SKM-1 (cell line): ENCODE measurements at regions not wholly inside any gene's neighbourhood (a gene's known extent, or its start where the extent isn't known, plus 50 kb on each side); places are given as distances from the start of the nearest gene placed in this dataset.
A peak's percentile ranks its signal among the peaks of the same experiment; 100 is the strongest.
"Not testable (repeated sequence)": the region's sequence is repeated elsewhere in the genome, so short reads cannot be mapped to it uniquely, and the experiment has no call there.

Experiments
- DNase-seq: peaks from one replicate; lab custom pipeline; 2025; ENCODE audit not compliant: unreplicated experiment; lab: John Stamatoyannopoulos, UW

DNA sequence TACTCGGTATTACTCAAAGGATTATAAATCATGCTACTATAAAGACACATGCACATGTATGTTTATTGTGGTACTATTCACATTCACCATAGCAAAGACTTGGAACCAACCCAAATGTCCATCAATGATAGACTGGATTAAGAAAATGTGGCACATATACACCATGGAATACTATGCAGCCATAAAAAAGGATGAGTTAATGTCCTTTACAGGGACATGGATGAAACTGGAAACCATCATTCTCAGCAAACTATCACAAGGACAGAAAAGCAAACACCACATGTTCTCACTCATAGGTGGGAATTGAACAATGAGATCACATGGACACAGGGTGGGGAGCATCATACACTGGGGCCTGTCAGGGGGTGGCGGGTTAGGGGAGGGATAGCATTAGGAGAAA is 130.5 kb upstream of the SLC1A3 start:
- not testable (repeated sequence) for DNase-seq

- DNase-seq: no peak
Observed at GRCh38 chr5:36478646-36479317, 127.6 kb upstream of the SLC1A3 start.

- no peak for DNase-seq
Observed at GRCh38 chr5:36481454-36482120, 124.8 kb upstream of the SLC1A3 start.

GRCh38 chr5:36482812-36483211 is 123.6 kb upstream of the SLC1A3 start:
- no peak for DNase-seq

DNA sequence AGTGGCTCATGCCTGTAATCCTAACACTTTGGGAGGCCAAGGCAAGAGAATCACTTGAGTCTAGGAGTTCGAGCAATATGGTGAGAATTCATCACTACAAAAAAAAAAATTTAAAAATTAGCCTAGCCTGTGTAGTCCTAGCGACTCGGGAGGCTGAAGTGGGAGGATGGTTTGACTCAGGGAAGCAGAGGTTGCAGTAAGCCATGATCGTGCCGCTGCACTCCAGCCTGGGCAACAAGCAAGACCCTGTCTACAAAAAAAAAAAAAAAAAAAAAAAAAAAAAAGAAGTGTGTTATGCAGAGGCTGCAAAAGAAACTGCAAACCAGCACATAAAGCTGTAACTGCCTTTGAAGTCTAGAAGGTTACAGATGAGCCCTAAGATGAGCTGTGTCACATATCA is 116.9 kb upstream of the SLC1A3 start:
- no peak for DNase-seq

DNA sequence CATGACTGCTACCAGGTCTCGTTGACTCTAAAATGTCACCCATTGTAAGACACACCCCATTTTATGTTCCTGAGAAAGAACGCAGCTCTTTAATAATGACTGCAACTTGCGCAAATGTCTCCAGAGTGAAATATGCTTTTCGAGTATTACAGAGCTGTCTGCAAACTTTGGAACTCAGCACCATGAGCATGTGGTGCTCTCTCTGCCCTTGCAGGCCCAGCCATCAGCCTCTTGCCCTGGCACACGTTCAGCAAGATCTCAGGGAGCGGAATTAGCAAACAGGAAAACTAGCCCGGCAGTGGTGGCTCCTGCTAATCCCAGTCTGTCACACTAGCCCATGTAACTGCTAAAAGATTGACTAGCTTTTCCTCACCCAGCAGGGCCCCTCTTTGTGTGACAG is 114.5 kb upstream of the SLC1A3 start:
- DNase-seq: no peak

DNA sequence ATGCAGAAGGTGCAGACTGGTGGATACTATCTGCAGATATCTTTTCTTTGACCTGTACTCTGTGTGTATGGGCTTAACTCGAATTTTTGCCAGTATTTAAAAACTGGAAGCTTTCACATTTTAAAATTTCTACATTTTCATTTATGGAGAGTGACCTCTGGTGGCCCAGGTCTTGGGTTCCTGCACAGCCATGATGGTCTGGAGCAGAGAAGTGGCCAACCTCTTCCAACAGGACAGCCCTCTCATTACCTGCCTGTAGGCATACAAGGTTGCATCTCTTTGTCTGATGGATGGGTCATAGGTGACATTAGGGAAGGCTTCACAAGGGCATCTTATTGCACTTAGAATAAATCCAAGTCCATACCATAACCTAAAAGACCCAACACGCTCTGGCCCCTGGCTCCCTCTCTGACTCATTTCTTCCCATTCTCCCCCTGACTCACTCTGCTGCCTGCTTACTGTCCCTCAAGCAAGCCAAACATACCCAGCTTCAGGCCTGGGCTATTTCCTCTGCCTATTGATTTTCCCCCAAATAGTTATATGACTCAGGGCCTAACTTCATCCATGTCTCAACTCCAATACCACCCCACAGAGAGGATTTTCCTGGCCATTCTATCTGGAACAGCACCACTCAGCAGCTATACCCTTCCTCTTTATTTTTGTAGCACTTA is 113.3 kb upstream of the SLC1A3 start:
- DNase-seq: no peak

- DNase-seq: no peak
Observed at GRCh38 chr5:36494028-36494427, 112.4 kb upstream of the SLC1A3 start.

DNA sequence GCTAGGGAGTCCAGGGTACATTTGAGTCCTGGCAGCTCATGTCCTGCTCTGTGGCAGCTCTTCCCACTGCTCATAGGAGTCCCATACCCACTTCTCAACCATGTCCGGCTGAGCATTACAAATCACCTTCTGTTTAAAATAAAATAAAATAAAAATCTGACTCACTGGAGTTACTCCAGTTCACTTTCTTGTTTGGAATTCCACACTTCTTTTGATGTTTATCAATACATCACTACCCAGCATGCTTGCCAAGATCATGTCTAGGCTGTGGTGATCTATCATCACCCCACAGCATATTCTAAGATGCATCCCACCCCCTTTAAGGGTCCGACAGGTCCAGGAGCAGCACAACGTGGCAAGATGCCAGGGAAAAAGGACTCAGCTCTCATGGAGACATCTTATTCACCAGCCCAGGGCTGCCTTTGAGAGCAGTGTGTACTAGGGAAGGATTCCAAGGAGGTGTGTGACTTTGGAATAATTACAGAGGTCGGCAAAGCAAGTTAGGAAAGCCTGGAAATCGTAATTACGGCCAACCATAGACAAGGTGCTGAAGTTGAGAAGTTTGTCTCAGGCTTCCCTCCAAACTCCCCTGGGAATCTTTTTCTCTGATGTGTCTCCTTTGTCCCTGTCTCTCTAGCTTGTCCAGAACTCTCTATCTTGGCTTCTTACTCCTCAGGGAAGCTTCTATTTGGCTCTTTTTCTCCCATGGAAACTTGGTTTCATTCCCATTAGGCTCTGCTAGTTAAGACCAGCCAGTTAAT is 111.4 kb upstream of the SLC1A3 start:
- DNase-seq: no peak

DNA sequence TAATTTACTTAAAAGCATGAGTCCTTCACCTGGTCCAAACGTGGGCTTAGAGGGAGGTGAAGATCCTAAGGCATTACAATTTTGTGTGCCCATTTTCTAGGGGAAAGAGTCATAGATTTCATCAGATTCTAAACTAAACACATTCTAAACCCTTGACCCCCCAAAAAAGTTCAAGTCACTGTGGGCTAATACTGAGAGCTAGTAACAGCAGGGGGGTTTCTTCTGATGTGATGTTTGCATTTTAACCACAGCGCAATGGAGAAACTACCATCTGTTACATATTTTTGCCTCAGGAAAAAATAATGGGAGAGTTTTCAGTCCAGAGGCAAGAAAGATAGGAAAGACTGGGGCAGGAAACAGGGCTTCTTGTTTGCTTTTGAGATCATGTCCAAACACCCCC is 110.8 kb upstream of the SLC1A3 start:
- no peak for DNase-seq

DNA sequence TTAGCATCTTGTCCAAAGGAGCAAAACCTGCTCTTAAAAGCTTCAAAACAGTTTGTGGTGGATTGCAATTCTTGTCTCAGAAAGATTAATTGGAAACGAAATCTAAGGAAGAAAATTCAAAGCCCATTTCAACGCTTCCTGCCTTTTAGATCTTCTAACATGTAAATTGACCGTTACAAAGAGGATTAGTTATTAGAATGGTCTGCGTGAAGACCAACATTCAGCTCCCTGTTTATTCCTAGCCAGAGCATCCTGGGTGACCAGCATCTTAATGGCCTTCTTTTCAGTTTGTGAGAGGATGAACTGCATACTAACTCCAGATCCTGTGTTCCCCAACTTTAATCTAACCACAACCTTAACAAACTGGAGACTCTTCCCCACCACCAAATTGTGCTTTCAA is 109.9 kb upstream of the SLC1A3 start:
- DNase-seq: no peak

DNA sequence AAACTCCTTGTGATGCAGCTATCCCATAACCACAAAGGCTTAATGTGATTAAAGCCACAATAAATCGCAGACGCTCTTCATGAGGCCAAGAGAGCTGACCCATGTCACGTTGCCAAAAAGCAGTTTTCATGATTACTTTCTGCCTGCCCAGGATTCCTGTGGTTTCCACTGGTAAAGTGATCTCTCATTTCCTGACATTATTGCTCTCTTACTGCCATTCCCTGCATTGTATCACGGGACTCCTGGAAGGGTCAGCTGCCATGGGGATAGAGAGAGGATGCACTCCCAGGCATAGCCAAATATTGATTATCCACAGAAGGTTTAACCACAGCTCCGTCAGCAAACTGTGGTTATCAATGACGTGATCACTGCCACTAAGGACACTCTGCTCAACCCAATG is 103.8 kb upstream of the SLC1A3 start:
- no peak for DNase-seq

DNA sequence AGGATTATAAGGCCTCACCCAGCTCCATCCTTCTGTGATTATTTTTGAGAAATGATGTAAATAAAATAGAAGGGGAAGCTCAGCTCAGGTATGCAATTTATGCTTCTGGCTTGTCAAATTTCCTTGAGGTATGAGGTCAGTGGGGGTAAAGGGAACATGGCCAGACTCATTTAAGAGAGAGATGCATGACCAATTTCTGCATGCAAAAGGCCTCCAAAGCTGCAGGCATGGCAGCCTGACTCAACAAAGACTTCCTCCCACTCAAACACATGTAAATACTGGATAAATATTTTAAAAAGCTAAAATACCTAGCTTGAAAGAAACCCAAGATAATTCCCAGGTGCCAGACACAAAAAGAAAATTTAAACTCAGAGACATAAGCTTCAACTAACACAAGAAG is 101.4 kb upstream of the SLC1A3 start:
- DNase-seq: no peak

DNA sequence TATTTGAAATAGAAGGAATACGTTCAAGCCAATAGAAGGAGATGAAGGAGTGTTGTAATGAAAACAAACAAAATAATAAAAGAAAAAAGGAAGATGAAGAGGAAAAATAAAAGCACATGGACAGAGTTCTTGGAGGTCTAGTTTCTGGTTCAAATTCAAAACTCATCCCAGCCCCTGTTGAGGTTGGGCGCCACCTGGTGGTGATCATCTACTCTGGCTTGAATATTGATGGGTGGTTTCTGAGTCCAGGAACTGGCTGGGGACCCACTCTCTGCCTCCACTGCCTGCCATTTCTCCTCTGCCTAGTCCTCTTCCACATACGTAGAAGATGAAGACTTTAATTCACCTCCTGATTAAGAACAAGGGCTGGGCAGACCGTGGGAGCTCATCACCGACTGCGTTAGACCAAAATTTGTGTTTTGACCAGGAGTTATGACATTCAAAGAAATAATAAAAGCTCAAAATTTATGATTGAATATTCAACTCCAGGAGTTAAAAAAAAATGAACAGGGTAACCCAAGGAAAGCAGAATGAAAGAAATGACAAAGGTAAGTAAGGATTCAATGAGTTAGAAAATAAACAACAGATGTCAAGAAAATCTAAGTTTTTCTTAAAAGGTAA is 99.0 kb upstream of the SLC1A3 start:
- DNase-seq: peak; percentile 45

GRCh38 chr5:36508331-36508730 is 98.1 kb upstream of the SLC1A3 start:
- DNase-seq: not testable (repeated sequence)

DNA sequence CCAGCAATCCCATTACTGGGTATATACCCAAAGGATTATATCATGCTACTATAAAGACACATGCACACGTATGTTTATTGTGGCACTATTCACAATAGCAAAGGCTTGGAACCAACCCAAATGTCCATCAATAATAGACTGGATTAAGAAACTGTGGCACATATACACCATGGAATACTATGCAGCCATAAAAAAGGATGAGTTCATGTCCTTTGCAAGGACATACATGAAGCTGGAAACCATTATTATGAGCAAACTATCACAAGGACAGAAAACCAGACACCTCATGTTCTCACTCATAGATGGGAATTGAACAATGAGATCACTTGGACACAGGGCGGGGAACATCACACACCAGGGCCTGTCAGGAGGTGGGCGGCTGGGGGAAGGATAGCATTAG is 92.8 kb upstream of the SLC1A3 start:
- DNase-seq: not testable (repeated sequence)

GRCh38 chr5:36519881-36520280 is 86.5 kb upstream of the SLC1A3 start:
- no peak for DNase-seq

GRCh38 chr5:36521219-36521618 is 85.2 kb upstream of the SLC1A3 start:
- no peak for DNase-seq

GRCh38 chr5:36521838-36522745 is 84.3 kb upstream of the SLC1A3 start:
- no peak for DNase-seq

DNA sequence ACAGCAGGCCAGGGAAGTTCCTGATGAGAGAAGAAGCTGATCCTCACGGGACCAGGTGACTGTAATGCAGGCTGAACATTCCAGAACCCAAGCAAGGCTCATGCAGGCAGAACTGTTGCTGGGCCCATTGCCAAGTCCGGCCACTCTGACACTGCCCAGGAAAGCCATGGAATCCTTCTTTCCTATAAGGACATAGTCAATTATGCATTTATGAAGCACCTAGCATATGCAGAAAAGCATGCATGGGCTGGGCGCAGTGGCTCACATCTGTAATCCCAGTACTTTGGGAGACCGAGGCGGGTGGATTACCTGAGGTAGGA is 83.7 kb upstream of the SLC1A3 start:
- no peak for DNase-seq
